ENCODE measurements at regions not wholly inside any gene's neighbourhood (a gene's known extent, or its start where the extent isn't known, plus 50 kb on each side); places are given as distances from the start of the nearest gene placed in this dataset.

DNA sequence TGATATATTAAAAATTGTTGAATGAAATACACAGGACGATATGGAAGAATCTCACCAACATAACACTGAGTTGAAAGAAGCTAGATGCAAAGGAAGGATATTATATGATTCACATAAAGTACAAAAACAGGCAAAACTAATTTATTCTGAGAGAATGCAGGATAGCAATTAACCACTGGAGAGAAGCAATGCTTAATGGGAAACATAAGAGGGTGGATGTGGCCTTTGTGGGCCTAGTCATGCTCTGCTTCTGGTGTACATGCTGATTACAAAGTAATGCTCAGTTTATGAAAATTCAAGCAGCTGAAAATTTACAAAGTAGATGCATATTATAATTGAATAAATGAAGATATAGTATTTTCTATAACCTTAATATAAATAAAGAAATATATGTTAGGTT is 326.4 kb upstream of the ADAMTS5 start:
- no peak for TF ChIP-seq EP300 (IDR thresholded peaks at IDR 0.05; ENCODE audit: borderline replicate concordance)
- no peak for TF ChIP-seq TCF12 (IDR thresholded peaks at IDR 0.05; ENCODE audit: low read depth)
- no peak for TF ChIP-seq FOXM1 (IDR thresholded peaks at IDR 0.05; ENCODE audit: borderline replicate concordance, low read depth)
- TF ChIP-seq EGR1 (IDR thresholded peaks at IDR 0.05), result no peak
- no peak for TF ChIP-seq YY1 (IDR thresholded peaks at IDR 0.05; ENCODE audit: low read depth)
- TF ChIP-seq, protein P1, sequence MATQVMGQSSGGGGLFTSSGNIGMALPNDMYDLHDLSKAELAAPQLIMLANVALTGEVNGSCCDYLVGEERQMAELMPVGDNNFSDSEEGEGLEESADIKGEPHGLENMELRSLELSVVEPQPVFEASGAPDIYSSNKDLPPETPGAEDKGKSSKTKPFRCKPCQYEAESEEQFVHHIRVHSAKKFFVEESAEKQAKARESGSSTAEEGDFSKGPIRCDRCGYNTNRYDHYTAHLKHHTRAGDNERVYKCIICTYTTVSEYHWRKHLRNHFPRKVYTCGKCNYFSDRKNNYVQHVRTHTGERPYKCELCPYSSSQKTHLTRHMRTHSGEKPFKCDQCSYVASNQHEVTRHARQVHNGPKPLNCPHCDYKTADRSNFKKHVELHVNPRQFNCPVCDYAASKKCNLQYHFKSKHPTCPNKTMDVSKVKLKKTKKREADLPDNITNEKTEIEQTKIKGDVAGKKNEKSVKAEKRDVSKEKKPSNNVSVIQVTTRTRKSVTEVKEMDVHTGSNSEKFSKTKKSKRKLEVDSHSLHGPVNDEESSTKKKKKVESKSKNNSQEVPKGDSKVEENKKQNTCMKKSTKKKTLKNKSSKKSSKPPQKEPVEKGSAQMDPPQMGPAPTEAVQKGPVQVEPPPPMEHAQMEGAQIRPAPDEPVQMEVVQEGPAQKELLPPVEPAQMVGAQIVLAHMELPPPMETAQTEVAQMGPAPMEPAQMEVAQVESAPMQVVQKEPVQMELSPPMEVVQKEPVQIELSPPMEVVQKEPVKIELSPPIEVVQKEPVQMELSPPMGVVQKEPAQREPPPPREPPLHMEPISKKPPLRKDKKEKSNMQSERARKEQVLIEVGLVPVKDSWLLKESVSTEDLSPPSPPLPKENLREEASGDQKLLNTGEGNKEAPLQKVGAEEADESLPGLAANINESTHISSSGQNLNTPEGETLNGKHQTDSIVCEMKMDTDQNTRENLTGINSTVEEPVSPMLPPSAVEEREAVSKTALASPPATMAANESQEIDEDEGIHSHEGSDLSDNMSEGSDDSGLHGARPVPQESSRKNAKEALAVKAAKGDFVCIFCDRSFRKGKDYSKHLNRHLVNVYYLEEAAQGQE (IDR thresholded peaks at IDR 0.05; ENCODE audit: low read depth), result no peak
- TF ChIP-seq USF1 (IDR thresholded peaks at IDR 0.05), result no peak
- no peak for TF ChIP-seq CREB1 (IDR thresholded peaks at IDR 0.05; ENCODE audit: low read depth)
- TF ChIP-seq TAF1 (IDR thresholded peaks at IDR 0.05; ENCODE audit: low read depth), result no peak
- no peak for TF ChIP-seq TEAD4 (IDR thresholded peaks at IDR 0.05)
- TF ChIP-seq, protein P2, sequence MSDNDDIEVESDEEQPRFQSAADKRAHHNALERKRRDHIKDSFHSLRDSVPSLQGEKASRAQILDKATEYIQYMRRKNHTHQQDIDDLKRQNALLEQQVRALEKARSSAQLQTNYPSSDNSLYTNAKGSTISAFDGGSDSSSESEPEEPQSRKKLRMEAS (IDR thresholded peaks at IDR 0.05), result no peak
- TF ChIP-seq CEBPB (IDR thresholded peaks at IDR 0.05), result no peak
- no peak for TF ChIP-seq RAD21 (IDR thresholded peaks at IDR 0.05; ENCODE audit: low read depth)
- TF ChIP-seq NFIC (IDR thresholded peaks at IDR 0.05), result no peak

Measured in Ishikawa (cell line).